Karpas-422 (cell line): ENCODE measurements at regions not wholly inside any gene's neighbourhood (a gene's known extent, or its start where the extent isn't known, plus 50 kb on each side); places are given as distances from the start of the nearest gene placed in this dataset.

Source experiments
- DNase-seq: peaks from one replicate; pipeline ENCODE4 v3.0.0-alpha.2; 2015
- H2AFZ ChIP-seq: fragments of 200-600 bp; sonication (generic); 2 replicates; pipeline ENCODE4 v1.6.1; 2014; ENCODE audit warnings: antibody characterized with exemption, low read length, mixed read lengths
- H3K27ac ChIP-seq: fragments of 200-600 bp; sonication (generic); 2 replicates; pipeline ENCODE4 v1.5.1; 2014; ENCODE audit warnings: mild to moderate bottlenecking, low read length, moderate library complexity
- H3K27me3 ChIP-seq: fragments of 200-600 bp; sonication (generic); 2 replicates; pipeline ENCODE4 v1.6.1; 2014; ENCODE audit warnings: low read length, mixed read lengths
- H3K36me3 ChIP-seq: fragments of 200-600 bp; sonication (generic); 2 replicates; pipeline ENCODE4 v1.6.1; 2014; ENCODE audit warnings: low read length, mixed read lengths; ENCODE audit not compliant: insufficient read depth
- H3K4me1 ChIP-seq: fragments of 200-600 bp; sonication (generic); 2 replicates; pipeline ENCODE4 v1.6.1; 2014; ENCODE audit warnings: mild to moderate bottlenecking, low read length, mixed read lengths
- H3K4me2 ChIP-seq: fragments of 200-600 bp; sonication (generic); 2 replicates; pipeline ENCODE4 v1.6.1; 2014; ENCODE audit warnings: low read length, low read depth, mild to moderate bottlenecking; ENCODE audit not compliant: poor library complexity, severe bottlenecking
- H3K4me3 ChIP-seq: fragments of 200-600 bp; sonication (generic); 2 replicates; pipeline ENCODE4 v1.5.1; 2014; ENCODE audit warnings: mild to moderate bottlenecking, antibody characterized with exemption, low read length, mixed read lengths
- H3K79me2 ChIP-seq: fragments of 200-600 bp; sonication (generic); 2 replicates; pipeline ENCODE4 v1.6.1; 2014; ENCODE audit warnings: mild to moderate bottlenecking, low read length, mixed read lengths
- H3K9ac ChIP-seq: fragments of 200-600 bp; sonication (generic); 2 replicates; pipeline ENCODE4 v1.6.0; 2014; ENCODE audit warnings: low read length
- H3K9me2 ChIP-seq: fragments of 200-600 bp; sonication (generic), shearing (Covaris generic); replicated peaks from 2 replicates; pipeline ENCODE4 v1.6.0; 2014; ENCODE audit warnings: mild to moderate bottlenecking, low read length, moderate library complexity; ENCODE audit not compliant: insufficient read depth
- H3K9me3 ChIP-seq: fragments of 300-700, 200-600 bp; sonication (generic); 2 replicates; pipeline ENCODE4 v1.6.1; 2014; ENCODE audit warnings: low read length, mixed read lengths
- H4K20me1 ChIP-seq: fragments of 200-600 bp; sonication (generic); 2 replicates; pipeline ENCODE4 v1.6.1; 2014; ENCODE audit warnings: mild to moderate bottlenecking, antibody characterized with exemption, low read length, low read depth; ENCODE audit not compliant: insufficient read depth

- Histone ChIP-seq H3K27me3 (no peaks in the 10 kb centered on the region), H3K9me3 (no peaks in the 10 kb centered on the region), H3K9ac (no peak overlapping the region), H3K4me2 (no peak overlapping the region), H3K36me3 (no peaks in the 10 kb centered on the region), H3K27ac (no peak overlapping the region), H4K20me1 (no peaks in the 10 kb centered on the region), H3K4me1 (no peaks in the 10 kb centered on the region), H3K9me2 (no peaks in the 10 kb centered on the region), H3K79me2 (no peaks in the 10 kb centered on the region), H3K4me3 (no peak overlapping the region), H2AFZ (no peak overlapping the region)
- no peak for DNase-seq
Observed at GRCh38 chr16:85167589-85168537, 55.6 kb upstream of the CIBAR2 start.

DNA sequence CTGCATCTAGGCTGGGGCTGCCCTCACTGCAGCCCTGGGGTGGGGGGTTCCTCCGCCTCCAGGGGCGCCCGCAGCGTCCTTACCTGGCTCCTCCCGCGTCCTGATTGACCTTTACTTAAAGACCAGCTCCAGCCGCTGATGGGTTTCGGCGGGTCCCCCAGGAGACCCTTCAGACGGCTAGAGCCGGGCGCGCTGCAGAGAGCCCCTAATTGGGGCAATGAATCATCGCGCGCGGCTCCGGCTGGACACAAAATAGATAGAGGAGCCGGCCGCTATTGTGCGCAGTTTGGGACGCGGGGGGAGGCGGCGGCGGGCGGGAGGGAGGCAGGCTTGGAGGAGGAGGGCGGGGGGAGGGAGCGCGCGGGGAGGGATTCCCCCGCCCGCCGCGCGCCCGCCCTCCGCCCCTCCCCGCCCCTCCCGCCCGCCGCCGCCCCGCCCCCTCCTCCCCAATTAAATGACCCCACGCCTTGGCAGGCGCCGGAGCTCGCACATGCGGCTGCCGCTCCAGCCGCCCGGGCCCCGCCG lies 56.5 kb upstream of the CIBAR2 start:
- H3K79me2 ChIP-seq = no peaks in the 10 kb centered on the region
- no peak for DNase-seq
- no peak overlapping the region for H2AFZ ChIP-seq
- no peak overlapping the region for H3K27ac ChIP-seq
- no peaks in the 10 kb centered on the region for H3K27me3 ChIP-seq
- H3K9me3 ChIP-seq = no peaks in the 10 kb centered on the region
- no peak overlapping the region for H3K4me3 ChIP-seq
- no peaks in the 10 kb centered on the region for H4K20me1 ChIP-seq
- H3K9ac ChIP-seq = no peak overlapping the region
- no peaks in the 10 kb centered on the region for H3K9me2 ChIP-seq
- no peaks in the 10 kb centered on the region for H3K36me3 ChIP-seq
- no peak overlapping the region for H3K4me2 ChIP-seq
- no peaks in the 10 kb centered on the region for H3K4me1 ChIP-seq

GRCh38 chr16:85169333-85170065 lies 57.2 kb upstream of the CIBAR2 start:
- Histone ChIP-seq H2AFZ (no peak overlapping the region), H3K36me3 (no peaks in the 10 kb centered on the region), H3K27ac (no peak overlapping the region), H3K9ac (no peak overlapping the region), H4K20me1 (no peaks in the 10 kb centered on the region; the same call in 1 of the 2 replicates), H3K4me3 (no peak overlapping the region), H3K4me1 (no peaks in the 10 kb centered on the region), H3K9me3 (no peaks in the 10 kb centered on the region), H3K27me3 (no peaks in the 10 kb centered on the region), H3K9me2 (no peaks in the 10 kb centered on the region), H3K79me2 (no peaks in the 10 kb centered on the region), H3K4me2 (no peak overlapping the region)
- DNase-seq = no peak

GRCh38 chr16:85170066-85170491 lies 57.8 kb upstream of the CIBAR2 start:
- Histone ChIP-seq H2AFZ (no peak overlapping the region), H3K4me1 (peaks cover 2% of the 10 kb centered on the region), H3K36me3 (no peaks in the 10 kb centered on the region), H3K27ac (no peak overlapping the region), H3K4me2 (no peak overlapping the region), H3K9me2 (no peaks in the 10 kb centered on the region), H3K4me3 (no peak overlapping the region), H3K79me2 (no peaks in the 10 kb centered on the region), H4K20me1 (no peaks in the 10 kb centered on the region; the same call in 1 of the 2 replicates), H3K27me3 (no peaks in the 10 kb centered on the region), H3K9ac (no peak overlapping the region), H3K9me3 (no peaks in the 10 kb centered on the region)
- DNase-seq = no peak

GRCh38 chr16:85170590-85171003 lies 58.3 kb upstream of the CIBAR2 start:
- no peaks in the 10 kb centered on the region for H3K9me2 ChIP-seq
- H3K27ac ChIP-seq = no peak overlapping the region
- H3K79me2 ChIP-seq = no peaks in the 10 kb centered on the region
- no peak for DNase-seq
- H3K4me1 ChIP-seq = peaks cover 5% of the 10 kb centered on the region
- no peak overlapping the region for H3K4me3 ChIP-seq
- no peaks in the 10 kb centered on the region for H3K27me3 ChIP-seq
- H4K20me1 ChIP-seq = no peaks in the 10 kb centered on the region; the same call in 1 of the 2 replicates
- H3K36me3 ChIP-seq = no peaks in the 10 kb centered on the region
- H2AFZ ChIP-seq = no peak overlapping the region
- no peaks in the 10 kb centered on the region for H3K9me3 ChIP-seq
- no peak overlapping the region for H3K9ac ChIP-seq
- no peak overlapping the region for H3K4me2 ChIP-seq

- no peaks in the 10 kb centered on the region for H3K36me3 ChIP-seq
- H3K4me3 ChIP-seq = no peak overlapping the region
- no peaks in the 10 kb centered on the region for H3K9me2 ChIP-seq
- H3K4me2 ChIP-seq = no peak overlapping the region
- H4K20me1 ChIP-seq = no peaks in the 10 kb centered on the region; the same call in 1 of the 2 replicates
- H3K9ac ChIP-seq = no peak overlapping the region
- no peak overlapping the region for H2AFZ ChIP-seq
- no peaks in the 10 kb centered on the region for H3K9me3 ChIP-seq
- no peak for DNase-seq
- H3K4me1 ChIP-seq = peaks cover 5% of the 10 kb centered on the region
- H3K79me2 ChIP-seq = no peaks in the 10 kb centered on the region
- H3K27ac ChIP-seq = no peak overlapping the region
- H3K27me3 ChIP-seq = no peaks in the 10 kb centered on the region
Observed at GRCh38 chr16:85171004-85171758, 58.9 kb upstream of the CIBAR2 start.

GRCh38 chr16:85171759-85172454 lies 59.6 kb upstream of the CIBAR2 start:
- Histone ChIP-seq H3K9me2 (no peaks in the 10 kb centered on the region), H4K20me1 (no peaks in the 10 kb centered on the region; the same call in 1 of the 2 replicates), H3K27ac (no peak overlapping the region), H3K9me3 (no peaks in the 10 kb centered on the region), H3K9ac (no peak overlapping the region), H3K27me3 (no peaks in the 10 kb centered on the region), H3K4me2 (no peak overlapping the region), H3K4me3 (no peak overlapping the region), H3K36me3 (no peaks in the 10 kb centered on the region), H3K4me1 (peaks cover 5% of the 10 kb centered on the region), H2AFZ (no peak overlapping the region), H3K79me2 (no peaks in the 10 kb centered on the region)
- DNase-seq = no peak
